Lung (tissue), 11 donors: ENCODE measurements at regions not wholly inside any gene's neighbourhood (a gene's known extent, or its start where the extent isn't known, plus 50 kb on each side); places are given as distances from the start of the nearest gene placed in this dataset.

Experiments used
- ATAC-seq: fragments of 200-7000 bp; cut with Tn5 transposase; one replicate; pipeline ENCODE4 v1.9.1; 2020; ENCODE audit warnings: moderate number of reproducible peaks; ENCODE audit not compliant: insufficient read depth, low FRiP score
- DNase-seq, 3 donors: peaks; one replicate each; pipeline ENCODE4 v3.0.0-alpha.2; 2013 to 2017
- H3K27ac ChIP-seq, 2 donors: one replicate each; pipeline ENCODE4 v1.5.1; 2013; ENCODE audit warnings: mild to moderate bottlenecking in 2 of 2, moderate library complexity in 2 of 2, control low read depth in 1 of 2, inconsistent platforms in 1 of 2, low read depth in 1 of 2, low read length in 1 of 2
- H3K27me3 ChIP-seq, 3 donors: one replicate each; pipeline ENCODE4 v1.5.1; 2013; ENCODE audit warnings: low read length in 2 of 3; ENCODE audit not compliant: control insufficient read depth in 3 of 3, insufficient read depth in 3 of 3
- H3K36me3 ChIP-seq, 4 donors: one replicate each; pipeline ENCODE4 v1.5.1; 2013; ENCODE audit warnings: low read length in 4 of 4, mild to moderate bottlenecking in 1 of 4, moderate library complexity in 1 of 4; ENCODE audit not compliant: control insufficient read depth in 4 of 4, insufficient read depth in 4 of 4
- H3K4me1 ChIP-seq, 5 donors: one replicate each; pipeline ENCODE4 v1.5.1; 2013; ENCODE audit warnings: low read length in 5 of 5, mild to moderate bottlenecking in 2 of 5, moderate library complexity in 1 of 5; ENCODE audit not compliant: control insufficient read depth in 5 of 5, insufficient read depth in 5 of 5
- H3K4me3 ChIP-seq: one replicate; pipeline ENCODE4 v1.5.1; 2013; ENCODE audit warnings: mild to moderate bottlenecking, control low read depth, moderate library complexity
- H3K9ac ChIP-seq, 2 donors: one replicate each; pipeline ENCODE4 v1.5.1; 2013; ENCODE audit warnings: low read length in 2 of 2, control low read depth in 1 of 2; ENCODE audit not compliant: insufficient read depth in 1 of 2
- H3K9me3 ChIP-seq, 4 donors: one replicate each; pipeline ENCODE4 v1.5.1; 2013; ENCODE audit warnings: low read length in 3 of 4, mild to moderate bottlenecking in 1 of 4, moderate library complexity in 1 of 4; ENCODE audit not compliant: control insufficient read depth in 4 of 4, insufficient read depth in 3 of 4
- CTCF ChIP-seq: IDR thresholded peaks from 2 replicates; pipeline ENCODE4 v1.5.1; 2012; ENCODE audit warnings: mild to moderate bottlenecking; ENCODE audit errors: control extremely low read depth, extremely low read depth
- WGBS, 2 donors: extraction: QIAGEN DNeasy Blood & Tissue Kit; methylation state at CpG; one replicate each; pipeline ENCODE4 v1.1.7; 2013; 5-methylcytosine and 5-hydroxymethylcytosine counted together
- donor health status: control.
- donor health status: control.
- donor health status: Bipolar disorder and iron deficiency.
- donor health status: healthy.
- donor health status: DM: yes; HTN: yes; CAD: no.

- no peaks in the 10 kb centered on the region for H3K9me3 ChIP-seq
- ATAC-seq (no peak), DNase-seq (no peak)
- H3K36me3 ChIP-seq: no peaks in the 10 kb centered on the region
- H3K9ac ChIP-seq: no peak overlapping the region
- H3K27me3 ChIP-seq: peaks cover 0 to 4% (median 0%) of the 10 kb centered on the region in 3 donors
- WGBS, 2 donors: 78 to 85% methylated on average over 16 of the region's 16 CpGs
- no peak overlapping the region for H3K27ac ChIP-seq
- TF ChIP-seq CTCF: no peak
- no peak overlapping the region for H3K4me3 ChIP-seq
- H3K4me1 ChIP-seq: peaks cover 0 to 27% (median 4%) of the 10 kb centered on the region in 5 donors
These were observed 107.5 kb upstream of the PPP1R26 start for GRCh38 chr9:135372036-135372435.

GRCh38 chr9:135372501-135373008, 107.0 kb upstream of the PPP1R26 start:
- TF ChIP-seq CTCF: no peak
- Histone ChIP-seq H3K36me3 (no peaks in the 10 kb centered on the region), H3K4me3 (no peak overlapping the region), H3K9me3 (no peaks in the 10 kb centered on the region), H3K4me1 (peaks cover 0 to 27% (median 4%) of the 10 kb centered on the region in 5 donors), H3K27me3 (peaks cover 0 to 4% (median 0%) of the 10 kb centered on the region in 3 donors), H3K27ac (no peak overlapping the region), H3K9ac (no peak overlapping the region)
- DNase-seq (no peak), ATAC-seq (no peak)
- 85 to 92% methylated on average over 20 to 21 of the region's 21 CpGs for WGBS, 2 donors

GRCh38 chr9:135373151-135373685, 106.4 kb upstream of the PPP1R26 start:
- peaks cover 0 to 4% (median 0%) of the 10 kb centered on the region in 3 donors for H3K27me3 ChIP-seq
- no peak overlapping the region for H3K9ac ChIP-seq
- TF ChIP-seq CTCF: no peak
- 86 to 90% methylated on average over 22 of the region's 22 CpGs for WGBS, 2 donors
- DNase-seq (no peak), ATAC-seq (no peak)
- H3K4me3 ChIP-seq: no peak overlapping the region
- H3K27ac ChIP-seq: no peak overlapping the region
- no peaks in the 10 kb centered on the region for H3K9me3 ChIP-seq
- H3K4me1 ChIP-seq: peaks cover 0 to 27% (median 4%) of the 10 kb centered on the region in 5 donors
- no peaks in the 10 kb centered on the region for H3K36me3 ChIP-seq

DNA sequence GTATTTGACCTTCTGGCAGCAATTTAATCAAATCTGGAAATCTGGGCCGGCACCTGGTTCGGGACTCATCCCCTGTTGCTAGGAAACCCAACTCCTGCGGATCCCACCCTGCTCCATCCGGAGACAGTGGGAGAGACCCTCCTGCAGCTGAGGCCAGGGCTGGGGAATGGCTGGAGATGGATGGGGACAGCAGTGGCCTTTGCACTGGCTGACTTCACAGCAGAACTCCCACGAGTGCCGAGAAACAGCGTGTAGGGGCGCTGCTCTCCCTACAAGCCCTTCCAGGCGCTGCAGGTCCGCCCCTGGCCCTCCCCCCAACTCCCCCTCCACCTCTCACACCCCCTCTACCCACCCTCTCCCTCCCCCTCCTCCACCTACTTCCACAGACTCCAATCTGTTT, 105.8 kb upstream of the PPP1R26 start:
- Histone ChIP-seq H3K27ac (no peak overlapping the region), H3K9me3 (no peaks in the 10 kb centered on the region), H3K27me3 (peaks cover 0 to 4% (median 0%) of the 10 kb centered on the region in 3 donors), H3K4me3 (no peak overlapping the region), H3K36me3 (no peaks in the 10 kb centered on the region), H3K4me1 (peaks cover 0 to 27% (median 4%) of the 10 kb centered on the region in 5 donors), H3K9ac (no peak overlapping the region)
- WGBS, 2 donors: 24 to 47% methylated on average over 10 of the region's 10 CpGs
- DNase-seq: no peak
- TF ChIP-seq CTCF: no peak
- no peak for ATAC-seq
